Gastrocnemius medialis (tissue), 4 donors: ENCODE measurements at regions not wholly inside any gene's neighbourhood (a gene's known extent, or its start where the extent isn't known, plus 50 kb on each side); places are given as distances from the start of the nearest gene placed in this dataset.

Experiments
- CTCF ChIP-seq, 5 experiments: fragments of 450-650 bp in 3 of 5; fragments of 200-600 bp in 2 of 5; sonication (generic) in 2 of 5; IDR thresholded peaks in 4 of 5; conservative IDR thresholded peaks in 1 of 5; 1 replicate in 4 of 5; 2 replicates in 1 of 5; pipeline ENCODE4 v1.5.1; 2016 to 2019; ENCODE audit warnings: antibody characterized with exemption in 5 of 5, mild to moderate bottlenecking in 3 of 5, moderate library complexity in 3 of 5
- POLR2A ChIP-seq, 2 donors: fragments of 450-650 bp; IDR thresholded peaks; one replicate each; pipeline ENCODE4 v1.6.1; 2017; ENCODE audit warnings: antibody characterized with exemption in 2 of 2, mild to moderate bottlenecking in 2 of 2, moderate library complexity in 2 of 2

GRCh38 chr2:60678551-60678950, 77.5 kb upstream of the PAPOLG start:
- TF ChIP-seq CTCF (IDR thresholded peaks at IDR 0.05 in 4 of 5, conservative IDR thresholded peaks at IDR 0.05 in 1 of 5) (no peak), POLR2A (IDR thresholded peaks at IDR 0.05) (no peak)
